Loucy (cell line): ENCODE measurements at regions not wholly inside any gene's neighbourhood (a gene's known extent, or its start where the extent isn't known, plus 50 kb on each side); places are given as distances from the start of the nearest gene placed in this dataset.
"Not testable (repeated sequence)": the region's sequence is repeated elsewhere in the genome, so short reads cannot be mapped to it uniquely, and the experiment has no call there.

Source experiments
- H2AFZ ChIP-seq: fragments of 200-600 bp; sonication (generic); 2 replicates; pipeline ENCODE4 v1.6.0; 2016; ENCODE audit warnings: antibody characterized with exemption, mild to moderate bottlenecking, low read length, moderate library complexity
- H3F3A ChIP-seq: fragments of 200-600 bp; 2 replicates; pipeline ENCODE4 v1.6.0; 2016; ENCODE audit warnings: antibody characterized with exemption, low read depth, mild to moderate bottlenecking
- H3K27me3 ChIP-seq: fragments of 200-600 bp; sonication (generic); 2 replicates; pipeline ENCODE4 v1.6.1; 2014; ENCODE audit warnings: low read length, mild to moderate bottlenecking; ENCODE audit not compliant: insufficient read depth, poor library complexity, severe bottlenecking
- H3K36me3 ChIP-seq: fragments of 200-600 bp; sonication (generic); 2 replicates; pipeline ENCODE4 v1.6.1; 2016; ENCODE audit warnings: low read length; ENCODE audit not compliant: insufficient read depth
- H3K4me1 ChIP-seq: fragments of 200-600 bp; sonication (generic); 2 replicates; pipeline ENCODE4 v1.5.1; 2014; ENCODE audit warnings: low read length, mild to moderate bottlenecking; ENCODE audit not compliant: insufficient read depth, poor library complexity, severe bottlenecking
- H3K4me2 ChIP-seq: fragments of 200-600 bp; sonication (generic); 2 replicates; pipeline ENCODE4 v1.6.0; 2014; ENCODE audit warnings: antibody characterized with exemption, low read length, low read depth, mild to moderate bottlenecking; ENCODE audit not compliant: poor library complexity, severe bottlenecking
- H3K4me3 ChIP-seq: fragments of 200-600 bp; sonication (generic); 2 replicates; pipeline ENCODE4 v1.5.1; 2014; ENCODE audit warnings: low read length, mild to moderate bottlenecking, mixed read lengths; ENCODE audit not compliant: poor library complexity, severe bottlenecking
- H3K79me2 ChIP-seq: fragments of 200-600 bp; sonication (generic); 2 replicates; pipeline ENCODE4 v1.6.1; 2014; ENCODE audit warnings: low read length; ENCODE audit not compliant: insufficient read depth
- H3K9ac ChIP-seq: fragments of 200-600 bp; sonication (generic); 2 replicates; pipeline ENCODE4 v1.6.0; 2014; ENCODE audit warnings: mild to moderate bottlenecking, low read depth, low read length, moderate library complexity; ENCODE audit not compliant: poor library complexity, severe bottlenecking
- H3K9me2 ChIP-seq: fragments of 200-600 bp; sonication (generic); replicated peaks from 2 replicates; pipeline ENCODE4 v1.6.1; 2016; ENCODE audit warnings: low read depth, low read length, mixed read lengths
- H3K9me3 ChIP-seq: fragments of 200-600 bp; sonication (generic); 2 replicates; pipeline ENCODE4 v1.6.1; 2014; ENCODE audit warnings: mild to moderate bottlenecking, antibody characterized with exemption, low read length, low read depth; ENCODE audit not compliant: insufficient read depth
- H4K20me1 ChIP-seq: fragments of 200-600 bp; sonication (generic); 2 replicates; pipeline ENCODE4 v1.6.0; 2014; ENCODE audit warnings: antibody characterized with exemption, low read length, mild to moderate bottlenecking; ENCODE audit not compliant: insufficient read depth, poor library complexity, severe bottlenecking
- CTCF ChIP-seq: fragments of 200-600 bp; sonication (generic); conservative IDR thresholded peaks from 2 replicates; pipeline ENCODE4 v1.5.1; 2014; ENCODE audit warnings: mild to moderate bottlenecking, antibody characterized with exemption, low read length
- EZH2phosphoT487 ChIP-seq: fragments of 200-600 bp; IDR thresholded peaks from 2 replicates; pipeline ENCODE4 v1.6.1; 2018; ENCODE audit warnings: antibody characterized with exemption, mild to moderate bottlenecking, moderate library complexity, borderline replicate concordance

DNA sequence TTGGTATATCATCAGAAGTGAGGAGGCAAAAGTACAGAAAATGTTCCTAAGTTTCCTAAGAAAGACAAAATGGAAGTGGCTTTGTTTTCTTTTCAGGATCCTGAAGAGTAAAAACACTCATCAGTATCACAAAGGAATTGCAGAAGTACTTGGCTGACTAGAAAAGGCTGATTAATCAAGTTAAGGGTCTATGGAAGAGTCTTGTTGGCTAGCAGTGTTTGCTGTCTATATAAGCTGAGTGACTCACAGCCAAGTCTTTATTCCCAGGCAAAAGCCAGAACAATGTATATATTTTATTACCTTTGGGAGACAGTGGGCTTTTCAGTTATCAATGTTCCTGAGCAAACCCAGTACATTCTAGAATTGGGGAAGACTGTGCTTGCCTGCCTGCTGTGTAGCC lies 777.0 kb downstream of the PLA2G4A start:
- no peaks in the 10 kb centered on the region for H3K27me3 ChIP-seq
- H3K4me3 ChIP-seq = no peak overlapping the region
- no peaks in the 10 kb centered on the region for H3K36me3 ChIP-seq
- H3K79me2 ChIP-seq = no peaks in the 10 kb centered on the region
- no peaks in the 10 kb centered on the region for H4K20me1 ChIP-seq
- no peak overlapping the region for H2AFZ ChIP-seq
- H3K9me2 ChIP-seq = no peaks in the 10 kb centered on the region
- H3K4me2 ChIP-seq = no peak overlapping the region
- H3F3A ChIP-seq = no peaks in the 10 kb centered on the region
- H3K4me1 ChIP-seq = no peaks in the 10 kb centered on the region
- TF ChIP-seq CTCF (no peak), EZH2phosphoT487 (no peak)
- H3K9me3 ChIP-seq = no peaks in the 10 kb centered on the region
- no peak overlapping the region for H3K9ac ChIP-seq

DNA sequence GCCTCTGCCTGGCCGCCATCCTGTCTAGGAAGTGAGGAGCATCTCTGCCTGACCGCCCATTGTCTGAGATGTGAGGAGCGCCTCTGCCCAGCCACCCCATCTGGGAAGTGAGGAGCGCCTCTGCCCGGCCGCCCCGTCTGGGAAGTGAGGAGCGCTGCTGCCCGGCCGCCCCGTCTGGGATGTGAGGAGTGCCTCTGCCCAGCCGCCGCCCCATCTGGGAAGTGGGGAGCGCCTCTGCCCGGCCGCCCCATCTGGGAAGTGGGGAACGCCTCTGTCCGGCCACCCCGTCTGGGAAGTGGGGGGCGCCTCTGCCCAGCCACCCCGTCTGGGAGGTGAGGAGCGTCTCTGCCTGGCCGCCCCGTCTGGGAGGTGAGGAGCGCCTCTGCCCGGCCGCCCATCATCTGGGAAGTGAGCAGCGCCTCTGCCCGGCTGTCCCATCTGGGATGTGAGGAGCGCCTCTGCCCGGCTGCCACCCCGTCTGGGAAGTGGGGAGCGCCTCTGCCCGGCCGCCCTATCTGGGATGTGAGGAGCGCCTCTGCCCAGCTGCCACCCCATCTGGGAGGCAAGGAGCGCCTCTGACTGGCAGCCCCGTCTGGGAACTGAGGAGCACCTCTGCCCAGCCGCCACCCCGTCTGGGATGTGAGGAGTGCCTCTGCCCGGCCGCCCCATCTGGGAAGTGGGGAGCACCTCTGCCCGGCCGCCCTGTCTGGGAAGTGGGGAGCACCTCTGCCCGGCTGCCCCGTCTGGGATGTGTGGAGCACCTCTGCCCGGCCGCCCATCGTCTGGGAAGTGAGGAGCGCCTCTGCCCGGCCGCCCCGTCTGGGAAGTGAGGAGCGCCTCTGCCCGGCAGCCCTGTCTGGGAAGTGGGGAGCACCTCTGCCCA lies 787.3 kb downstream of the PLA2G4A start:
- H3K9me2 ChIP-seq, H4K20me1 ChIP-seq, H3F3A ChIP-seq, H3K9me3 ChIP-seq, H3K4me2 ChIP-seq, H3K4me1 ChIP-seq, H2AFZ ChIP-seq, H3K79me2 ChIP-seq, H3K4me3 ChIP-seq, H3K9ac ChIP-seq, H3K36me3 ChIP-seq, H3K27me3 ChIP-seq: not testable (repeated sequence)

DNA sequence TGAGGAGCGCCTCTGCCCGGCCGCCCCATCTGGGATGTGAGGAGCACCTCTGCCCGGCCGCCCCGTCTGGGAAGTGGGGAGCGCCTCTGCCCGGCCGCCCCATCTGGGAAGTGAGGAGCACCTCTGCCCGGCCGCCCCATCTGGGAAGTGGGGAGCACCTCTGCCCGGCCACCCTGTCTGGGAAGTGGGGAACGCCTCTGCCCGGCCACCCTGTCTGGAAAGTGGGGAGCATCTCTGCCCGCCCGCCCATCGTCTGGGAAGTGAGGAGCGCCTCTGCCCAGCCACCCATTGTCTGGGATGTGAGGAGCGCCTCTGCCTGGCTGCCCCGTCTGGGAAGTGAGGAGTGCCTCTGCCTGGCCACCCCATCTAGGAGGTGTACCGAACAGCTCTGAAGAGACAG lies 788.1 kb downstream of the PLA2G4A start:
- H2AFZ ChIP-seq, H3K79me2 ChIP-seq, H3K9me2 ChIP-seq, H3K4me1 ChIP-seq, H3K4me2 ChIP-seq, H4K20me1 ChIP-seq, H3K9ac ChIP-seq, H3K9me3 ChIP-seq, H3K36me3 ChIP-seq, H3K4me3 ChIP-seq, H3F3A ChIP-seq, H3K27me3 ChIP-seq: not testable (repeated sequence)

DNA sequence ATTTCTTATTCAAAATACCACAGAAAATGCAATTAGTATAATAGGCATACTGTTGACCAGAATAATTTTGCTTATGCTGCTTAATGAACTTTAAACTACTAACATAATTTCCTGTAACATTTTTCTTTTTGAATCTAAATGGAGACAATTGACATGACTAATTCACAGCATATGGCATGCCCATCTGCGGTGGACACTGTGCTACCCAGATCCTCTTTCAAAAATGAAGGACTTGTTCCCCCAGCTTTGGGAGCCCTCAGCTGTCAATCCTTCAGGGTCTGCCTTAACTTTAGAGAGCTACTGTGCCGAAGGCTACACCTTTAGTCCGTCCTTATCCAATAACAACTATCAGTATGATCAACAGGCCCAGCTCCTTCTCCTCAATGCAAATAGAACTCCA lies 789.0 kb downstream of the PLA2G4A start:
- no peaks in the 10 kb centered on the region for H3K36me3 ChIP-seq
- no peak overlapping the region for H3K9ac ChIP-seq
- H3K9me3 ChIP-seq = no peaks in the 10 kb centered on the region
- H3K4me3 ChIP-seq = no peak overlapping the region
- 0 out of 2 replicates have a peak, but pooled peaks cover 3% of the 10 kb centered on the region for H3K9me2 ChIP-seq
- H2AFZ ChIP-seq = no peak overlapping the region
- TF ChIP-seq CTCF = no peak
- no peak for TF ChIP-seq EZH2phosphoT487
- no peaks in the 10 kb centered on the region for H4K20me1 ChIP-seq
- no peaks in the 10 kb centered on the region for H3K27me3 ChIP-seq
- H3K4me1 ChIP-seq = peaks cover 9% of the 10 kb centered on the region
- H3F3A ChIP-seq = no peaks in the 10 kb centered on the region
- H3K4me2 ChIP-seq = no peak overlapping the region
- H3K79me2 ChIP-seq = no peaks in the 10 kb centered on the region
